ENCODE measurements at regions not wholly inside any gene's neighbourhood (a gene's known extent, or its start where the extent isn't known, plus 50 kb on each side); places are given as distances from the start of the nearest gene placed in this dataset.

DNA sequence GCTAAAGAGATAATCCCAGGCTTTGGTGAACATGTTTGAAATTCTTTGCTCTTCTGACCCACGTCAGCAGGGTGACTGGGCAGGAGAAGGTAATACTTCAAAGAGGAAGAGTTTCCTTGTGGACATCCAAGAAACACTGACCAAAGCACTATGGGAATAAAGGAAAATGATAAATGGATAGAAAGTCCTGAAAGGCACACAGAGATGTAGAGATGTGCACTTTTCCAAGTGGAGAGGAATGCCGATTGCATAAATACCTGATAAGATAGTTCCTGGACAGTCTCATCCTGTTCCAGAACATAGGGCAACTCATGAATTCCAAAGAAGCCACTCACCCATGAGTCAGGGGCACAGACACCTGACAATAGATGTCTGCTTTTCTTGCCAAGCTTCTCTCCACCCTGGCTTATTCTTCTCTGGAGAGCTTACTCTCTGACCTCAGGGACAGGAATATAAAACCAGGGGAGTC, 191.3 kb upstream of the FOXA2 start:
- ATAC-seq (no peak), DNase-seq (no peak), FAIRE-seq (no peak)
- Histone ChIP-seq H3K9me3 (no peaks in the 10 kb centered on the region), H3K4me1 (no peaks in the 10 kb centered on the region), H3K4me3 (no peak overlapping the region), H3K36me3 (no peaks in the 10 kb centered on the region), H3K27ac (no peak overlapping the region), H3K27me3 (no peaks in the 10 kb centered on the region)
- TF ChIP-seq, protein P1, sequence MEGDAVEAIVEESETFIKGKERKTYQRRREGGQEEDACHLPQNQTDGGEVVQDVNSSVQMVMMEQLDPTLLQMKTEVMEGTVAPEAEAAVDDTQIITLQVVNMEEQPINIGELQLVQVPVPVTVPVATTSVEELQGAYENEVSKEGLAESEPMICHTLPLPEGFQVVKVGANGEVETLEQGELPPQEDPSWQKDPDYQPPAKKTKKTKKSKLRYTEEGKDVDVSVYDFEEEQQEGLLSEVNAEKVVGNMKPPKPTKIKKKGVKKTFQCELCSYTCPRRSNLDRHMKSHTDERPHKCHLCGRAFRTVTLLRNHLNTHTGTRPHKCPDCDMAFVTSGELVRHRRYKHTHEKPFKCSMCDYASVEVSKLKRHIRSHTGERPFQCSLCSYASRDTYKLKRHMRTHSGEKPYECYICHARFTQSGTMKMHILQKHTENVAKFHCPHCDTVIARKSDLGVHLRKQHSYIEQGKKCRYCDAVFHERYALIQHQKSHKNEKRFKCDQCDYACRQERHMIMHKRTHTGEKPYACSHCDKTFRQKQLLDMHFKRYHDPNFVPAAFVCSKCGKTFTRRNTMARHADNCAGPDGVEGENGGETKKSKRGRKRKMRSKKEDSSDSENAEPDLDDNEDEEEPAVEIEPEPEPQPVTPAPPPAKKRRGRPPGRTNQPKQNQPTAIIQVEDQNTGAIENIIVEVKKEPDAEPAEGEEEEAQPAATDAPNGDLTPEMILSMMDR (IDR thresholded peaks at IDR 0.05), result no peak
- intact Hi-C loops (cut with DNase I), result no loop called here
- 41 to 43% methylated on average over 2 of the region's 2 CpGs for WGBS, 2 donors

- 66 to 86% methylated on average over 3 of the region's 3 CpGs for WGBS, 2 donors
- no peak for ATAC-seq
- Histone ChIP-seq H3K4me1 (no peaks in the 10 kb centered on the region), H3K27ac (no peak overlapping the region), H3K9me3 (no peaks in the 10 kb centered on the region), H3K4me3 (no peak overlapping the region), H3K36me3 (no peaks in the 10 kb centered on the region), H3K27me3 (no peaks in the 10 kb centered on the region)
- TF ChIP-seq, protein P1 (IDR thresholded peaks at IDR 0.05), result no peak
- no peak for FAIRE-seq
- no peak for DNase-seq
- intact Hi-C loops (cut with DNase I), result no loop called here
Measured at GRCh38 chr20:22776369-22776768, 192.0 kb upstream of the FOXA2 start.

DNA sequence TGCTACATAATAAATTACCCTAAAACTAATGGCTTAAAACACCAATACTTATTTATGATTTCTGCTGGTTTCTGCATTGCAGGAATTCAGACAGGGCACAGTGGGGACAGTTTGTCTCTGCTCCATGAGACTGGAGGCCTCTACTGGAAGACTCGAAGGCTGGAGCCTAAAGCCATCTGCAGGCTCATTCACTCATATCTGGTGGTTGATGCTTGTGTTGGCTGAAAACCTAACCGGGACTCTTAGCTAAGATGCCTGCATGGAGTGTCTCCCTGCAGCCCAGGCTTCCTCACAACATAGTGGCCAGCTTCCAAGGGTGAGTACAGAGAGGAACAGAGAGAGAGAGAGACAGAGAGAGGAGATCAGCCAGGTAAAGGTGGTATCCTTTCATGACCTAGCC, 195.5 kb upstream of the FOXA2 start:
- Histone ChIP-seq H3K27me3 (no peaks in the 10 kb centered on the region), H3K4me3 (no peak overlapping the region), H3K9me3 (no peaks in the 10 kb centered on the region), H3K4me1 (no peaks in the 10 kb centered on the region), H3K36me3 (no peaks in the 10 kb centered on the region), H3K27ac (no peak overlapping the region)
- TF ChIP-seq, protein P1 (IDR thresholded peaks at IDR 0.05), result no peak
- intact Hi-C loops (cut with DNase I), result no loop called here
- DNase-seq (no peak), FAIRE-seq (no peak), ATAC-seq (no peak)
- WGBS, 2 donors, result 44 to 65% methylated on average over 2 of the region's 2 CpGs

GRCh38 chr20:22781869-22782268, 197.5 kb upstream of the FOXA2 start:
- DNase-seq, result no peak

DNA sequence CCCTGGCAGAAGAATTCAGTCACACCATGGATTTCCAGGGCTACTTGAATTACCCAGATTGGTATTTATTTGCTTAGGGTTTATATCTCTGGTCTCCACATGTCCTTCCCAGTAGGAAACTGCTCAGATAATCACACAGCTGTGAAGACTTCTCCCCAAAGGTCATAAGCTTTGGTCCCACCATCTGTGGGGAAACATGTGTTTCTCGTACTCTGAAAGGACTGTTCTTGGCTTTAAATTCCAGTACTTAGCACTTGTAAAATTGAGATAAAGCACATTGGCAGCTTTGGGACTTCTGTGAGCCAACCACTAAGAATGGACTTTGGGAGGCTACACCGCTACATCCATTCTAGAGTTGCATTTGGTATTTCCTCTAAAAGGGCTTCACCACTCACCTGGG, 205.3 kb upstream of the FOXA2 start:
- no peaks in the 10 kb centered on the region for H3K9me3 ChIP-seq
- WGBS, 2 donors, result 58 to 62% methylated on average over 2 of the region's 2 CpGs
- no peak for ATAC-seq
- intact Hi-C loops (cut with DNase I), result no loop called here
- FAIRE-seq, result no peak
- TF ChIP-seq, protein P1 (IDR thresholded peaks at IDR 0.05), result no peak
- H3K27me3 ChIP-seq, result no peaks in the 10 kb centered on the region
- H3K4me3 ChIP-seq, result no peak overlapping the region
- no peaks in the 10 kb centered on the region for H3K4me1 ChIP-seq
- H3K36me3 ChIP-seq, result no peaks in the 10 kb centered on the region
- no peak for DNase-seq
- H3K27ac ChIP-seq, result no peak overlapping the region

More at GRCh38 chr20:22781869-22782268, 197.5 kb upstream of the FOXA2 start:
- intact Hi-C loops (cut with DNase I), result no loop called here
- FAIRE-seq, result no peak
- WGBS, 2 donors, result 62 to 84% methylated on average over 2 of the region's 2 CpGs
- ATAC-seq, result no peak
- no peak overlapping the region for H3K27ac ChIP-seq
- H3K36me3 ChIP-seq, result no peaks in the 10 kb centered on the region
- no peaks in the 10 kb centered on the region for H3K4me1 ChIP-seq
- no peaks in the 10 kb centered on the region for H3K27me3 ChIP-seq
- no peak overlapping the region for H3K4me3 ChIP-seq
- H3K9me3 ChIP-seq, result no peaks in the 10 kb centered on the region
- TF ChIP-seq, protein P1 (IDR thresholded peaks at IDR 0.05), result no peak
